HepG2 (cell line): ENCODE measurements at regions not wholly inside any gene's neighbourhood (a gene's known extent, or its start where the extent isn't known, plus 50 kb on each side); places are given as distances from the start of the nearest gene placed in this dataset.

Experiments
- BORCS8-MEF2B ChIP-seq: sonication (generic); formaldehyde crosslinking; IDR thresholded peaks from 2 replicates; pipeline ENCODE4 v1.8.0; 2022; ENCODE audit warnings: mild to moderate bottlenecking, missing genetic modification reagents
- KDM5B ChIP-seq: sonication (generic); formaldehyde crosslinking; IDR thresholded peaks from 2 replicates; pipeline ENCODE4 v1.4.0; 2020; ENCODE audit warnings: missing genetic modification reagents, mild to moderate bottlenecking, borderline replicate concordance
- SPEN ChIP-seq: sonication (generic); formaldehyde crosslinking; IDR thresholded peaks from 2 replicates; pipeline ENCODE4 v1.5.1; 2020; ENCODE audit warnings: low read depth, mild to moderate bottlenecking, missing genetic modification reagents
- ZMYM2 ChIP-seq: sonication (generic); formaldehyde crosslinking; IDR thresholded peaks from 2 replicates; pipeline ENCODE4 v1.8.0; 2022; ENCODE audit warnings: mild to moderate bottlenecking, missing genetic modification reagents
- ZNF17 ChIP-seq: sonication (generic); formaldehyde crosslinking; IDR thresholded peaks from 2 replicates; pipeline ENCODE4 v1.5.0; 2020; ENCODE audit warnings: mild to moderate bottlenecking, missing genetic modification reagents
- ZNF777 ChIP-seq: sonication (generic); formaldehyde crosslinking; IDR thresholded peaks from 2 replicates; pipeline ENCODE4 v1.4.0; 2020; ENCODE audit warnings: missing genetic modification reagents
- ZSCAN20 ChIP-seq: sonication (generic); formaldehyde crosslinking; IDR thresholded peaks from 2 replicates; pipeline ENCODE4 v1.4.0; 2020; ENCODE audit warnings: missing genetic modification reagents, mild to moderate bottlenecking, borderline replicate concordance
- TF ChIP-seq, protein P1 (sequence below), 2 experiments: fragments of 450-650 bp in 1 of 2; sonication (generic) in 1 of 2; formaldehyde crosslinking in 1 of 2; IDR thresholded peaks; 2 replicates each; pipeline versions ENCODE4 v1.6.1 to v1.8.0; 2016 to 2022; ENCODE audit warnings: antibody characterized with exemption in 1 of 2, mild to moderate bottlenecking in 1 of 2, missing genetic modification reagents in 1 of 2
- TF ChIP-seq, protein P2 (sequence below): sonication (generic); formaldehyde crosslinking; conservative IDR thresholded peaks from 2 replicates; pipeline ENCODE4 v1.4.0; 2020; ENCODE audit warnings: mild to moderate bottlenecking, missing genetic modification reagents, moderate library complexity
- TF ChIP-seq, protein P3 (sequence below): sonication (generic); formaldehyde crosslinking; IDR thresholded peaks from 2 replicates; pipeline ENCODE4 v1.4.0; 2020; ENCODE audit warnings: missing genetic modification reagents

DNA sequence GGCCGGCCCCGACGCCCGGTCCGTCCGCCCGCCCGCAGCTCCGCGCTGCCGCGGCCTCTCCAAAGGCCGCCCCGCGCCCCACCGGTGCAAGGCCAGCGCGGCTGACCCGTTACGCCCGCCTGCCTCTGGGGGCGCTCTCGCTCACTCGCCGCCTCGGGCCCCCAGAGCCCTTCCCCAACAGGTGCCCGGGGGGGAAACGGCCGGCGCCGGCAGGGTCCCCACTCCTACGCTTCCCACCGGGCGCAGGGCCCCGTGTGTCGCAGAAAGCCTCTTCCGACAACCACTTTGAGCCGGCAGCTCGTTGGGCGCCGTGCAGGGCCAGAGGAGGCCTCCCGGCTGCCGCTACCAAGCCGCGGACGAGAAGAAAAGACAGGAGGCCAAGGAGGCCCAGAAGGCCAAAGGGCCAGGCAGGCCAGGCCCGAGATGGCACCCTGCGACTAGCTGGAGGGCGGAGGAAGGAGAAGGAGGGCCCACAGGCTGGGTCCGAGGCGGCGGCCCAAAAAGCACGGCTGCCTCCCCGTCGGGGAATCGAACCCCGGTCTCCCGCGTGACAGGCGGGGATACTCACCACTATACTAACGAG is 64.9 kb upstream of the FCGR2A start (continued):
- TF ChIP-seq, protein P1, sequence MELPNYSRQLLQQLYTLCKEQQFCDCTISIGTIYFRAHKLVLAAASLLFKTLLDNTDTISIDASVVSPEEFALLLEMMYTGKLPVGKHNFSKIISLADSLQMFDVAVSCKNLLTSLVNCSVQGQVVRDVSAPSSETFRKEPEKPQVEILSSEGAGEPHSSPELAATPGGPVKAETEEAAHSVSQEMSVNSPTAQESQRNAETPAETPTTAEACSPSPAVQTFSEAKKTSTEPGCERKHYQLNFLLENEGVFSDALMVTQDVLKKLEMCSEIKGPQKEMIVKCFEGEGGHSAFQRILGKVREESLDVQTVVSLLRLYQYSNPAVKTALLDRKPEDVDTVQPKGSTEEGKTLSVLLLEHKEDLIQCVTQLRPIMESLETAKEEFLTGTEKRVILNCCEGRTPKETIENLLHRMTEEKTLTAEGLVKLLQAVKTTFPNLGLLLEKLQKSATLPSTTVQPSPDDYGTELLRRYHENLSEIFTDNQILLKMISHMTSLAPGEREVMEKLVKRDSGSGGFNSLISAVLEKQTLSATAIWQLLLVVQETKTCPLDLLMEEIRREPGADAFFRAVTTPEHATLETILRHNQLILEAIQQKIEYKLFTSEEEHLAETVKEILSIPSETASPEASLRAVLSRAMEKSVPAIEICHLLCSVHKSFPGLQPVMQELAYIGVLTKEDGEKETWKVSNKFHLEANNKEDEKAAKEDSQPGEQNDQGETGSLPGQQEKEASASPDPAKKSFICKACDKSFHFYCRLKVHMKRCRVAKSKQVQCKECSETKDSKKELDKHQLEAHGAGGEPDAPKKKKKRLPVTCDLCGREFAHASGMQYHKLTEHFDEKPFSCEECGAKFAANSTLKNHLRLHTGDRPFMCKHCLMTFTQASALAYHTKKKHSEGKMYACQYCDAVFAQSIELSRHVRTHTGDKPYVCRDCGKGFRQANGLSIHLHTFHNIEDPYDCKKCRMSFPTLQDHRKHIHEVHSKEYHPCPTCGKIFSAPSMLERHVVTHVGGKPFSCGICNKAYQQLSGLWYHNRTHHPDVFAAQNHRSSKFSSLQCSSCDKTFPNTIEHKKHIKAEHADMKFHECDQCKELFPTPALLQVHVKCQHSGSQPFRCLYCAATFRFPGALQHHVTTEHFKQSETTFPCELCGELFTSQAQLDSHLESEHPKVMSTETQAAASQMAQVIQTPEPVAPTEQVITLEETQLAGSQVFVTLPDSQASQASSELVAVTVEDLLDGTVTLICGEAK (IDR thresholded peaks at IDR 0.05): no peak
- TF ChIP-seq, protein P1 (CRISPR knock-in tag; IDR thresholded peaks at IDR 0.05): peak; percentile 21; the same call in 1 of the 2 replicates
- TF ChIP-seq SPEN (0 out of 2 replicates have a peak, but pooled peaks have one; percentile 15), ZNF777 (CRISPR knock-in tag) (peak; percentile 95), BORCS8-MEF2B (CRISPR knock-in tag) (peak; percentile 37; the same call in 1 of the 2 replicates), ZNF17 (CRISPR knock-in tag) (no peak), KDM5B (CRISPR knock-in tag) (peak; percentile 62; the same call in 1 of the 2 replicates), ZMYM2 (CRISPR knock-in tag) (peak; percentile 22; the same call in 1 of the 2 replicates), ZSCAN20 (CRISPR knock-in tag) (0 out of 2 replicates have a peak, but pooled peaks have one; percentile 19)
- TF ChIP-seq, protein P2, sequence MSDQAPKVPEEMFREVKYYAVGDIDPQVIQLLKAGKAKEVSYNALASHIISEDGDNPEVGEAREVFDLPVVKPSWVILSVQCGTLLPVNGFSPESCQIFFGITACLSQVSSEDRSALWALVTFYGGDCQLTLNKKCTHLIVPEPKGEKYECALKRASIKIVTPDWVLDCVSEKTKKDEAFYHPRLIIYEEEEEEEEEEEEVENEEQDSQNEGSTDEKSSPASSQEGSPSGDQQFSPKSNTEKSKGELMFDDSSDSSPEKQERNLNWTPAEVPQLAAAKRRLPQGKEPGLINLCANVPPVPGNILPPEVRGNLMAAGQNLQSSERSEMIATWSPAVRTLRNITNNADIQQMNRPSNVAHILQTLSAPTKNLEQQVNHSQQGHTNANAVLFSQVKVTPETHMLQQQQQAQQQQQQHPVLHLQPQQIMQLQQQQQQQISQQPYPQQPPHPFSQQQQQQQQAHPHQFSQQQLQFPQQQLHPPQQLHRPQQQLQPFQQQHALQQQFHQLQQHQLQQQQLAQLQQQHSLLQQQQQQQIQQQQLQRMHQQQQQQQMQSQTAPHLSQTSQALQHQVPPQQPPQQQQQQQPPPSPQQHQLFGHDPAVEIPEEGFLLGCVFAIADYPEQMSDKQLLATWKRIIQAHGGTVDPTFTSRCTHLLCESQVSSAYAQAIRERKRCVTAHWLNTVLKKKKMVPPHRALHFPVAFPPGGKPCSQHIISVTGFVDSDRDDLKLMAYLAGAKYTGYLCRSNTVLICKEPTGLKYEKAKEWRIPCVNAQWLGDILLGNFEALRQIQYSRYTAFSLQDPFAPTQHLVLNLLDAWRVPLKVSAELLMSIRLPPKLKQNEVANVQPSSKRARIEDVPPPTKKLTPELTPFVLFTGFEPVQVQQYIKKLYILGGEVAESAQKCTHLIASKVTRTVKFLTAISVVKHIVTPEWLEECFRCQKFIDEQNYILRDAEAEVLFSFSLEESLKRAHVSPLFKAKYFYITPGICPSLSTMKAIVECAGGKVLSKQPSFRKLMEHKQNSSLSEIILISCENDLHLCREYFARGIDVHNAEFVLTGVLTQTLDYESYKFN (CRISPR knock-in tag): no peak
- TF ChIP-seq, protein P3, sequence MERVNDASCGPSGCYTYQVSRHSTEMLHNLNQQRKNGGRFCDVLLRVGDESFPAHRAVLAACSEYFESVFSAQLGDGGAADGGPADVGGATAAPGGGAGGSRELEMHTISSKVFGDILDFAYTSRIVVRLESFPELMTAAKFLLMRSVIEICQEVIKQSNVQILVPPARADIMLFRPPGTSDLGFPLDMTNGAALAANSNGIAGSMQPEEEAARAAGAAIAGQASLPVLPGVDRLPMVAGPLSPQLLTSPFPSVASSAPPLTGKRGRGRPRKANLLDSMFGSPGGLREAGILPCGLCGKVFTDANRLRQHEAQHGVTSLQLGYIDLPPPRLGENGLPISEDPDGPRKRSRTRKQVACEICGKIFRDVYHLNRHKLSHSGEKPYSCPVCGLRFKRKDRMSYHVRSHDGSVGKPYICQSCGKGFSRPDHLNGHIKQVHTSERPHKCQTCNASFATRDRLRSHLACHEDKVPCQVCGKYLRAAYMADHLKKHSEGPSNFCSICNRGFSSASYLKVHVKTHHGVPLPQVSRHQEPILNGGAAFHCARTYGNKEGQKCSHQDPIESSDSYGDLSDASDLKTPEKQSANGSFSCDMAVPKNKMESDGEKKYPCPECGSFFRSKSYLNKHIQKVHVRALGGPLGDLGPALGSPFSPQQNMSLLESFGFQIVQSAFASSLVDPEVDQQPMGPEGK: peak; percentile 72
